ENCODE measurements at regions not wholly inside any gene's neighbourhood (a gene's known extent, or its start where the extent isn't known, plus 50 kb on each side); places are given as distances from the start of the nearest gene placed in this dataset.

- DNase-seq (ENCODE audit: low spot score) (no peak), ATAC-seq (no peak)
- no peaks in the 10 kb centered on the region for H3K9me3 Mint-ChIP-seq
- POLR2A ChIA-PET = no interaction called here
- H3K4me3 Mint-ChIP-seq = no peak overlapping the region
- CTCF ChIA-PET = no interaction called here
- TF ChIP-seq USF2 (CRISPR knock-in tag; IDR thresholded peaks at IDR 0.05) = no peak
- TF ChIP-seq ZNF396 (CRISPR knock-in tag; IDR thresholded peaks at IDR 0.05; ENCODE audit: borderline replicate concordance) = no peak
- no peak for TF ChIP-seq GTF2I (CRISPR knock-in tag; conservative IDR thresholded peaks at IDR 0.05)
- no peak for TF ChIP-seq MXD4 (CRISPR knock-in tag; IDR thresholded peaks at IDR 0.05; ENCODE audit: borderline replicate concordance)
- no peak for TF ChIP-seq SMAD3 (CRISPR knock-in tag; IDR thresholded peaks at IDR 0.05; ENCODE audit: borderline replicate concordance)
- no peak for TF ChIP-seq FOXJ3 (CRISPR knock-in tag; IDR thresholded peaks at IDR 0.05; ENCODE audit: borderline replicate concordance)
- no peak for TF ChIP-seq TCF7 (CRISPR knock-in tag; IDR thresholded peaks at IDR 0.05; ENCODE audit: low read depth)
- TF ChIP-seq ZNF121 (CRISPR knock-in tag; IDR thresholded peaks at IDR 0.05) = no peak
- no peak for TF ChIP-seq E2F1 (CRISPR knock-in tag; IDR thresholded peaks at IDR 0.05)
- TF ChIP-seq ZNF423 (CRISPR knock-in tag; IDR thresholded peaks at IDR 0.05) = no peak
- TF ChIP-seq ARID4B (CRISPR knock-in tag; IDR thresholded peaks at IDR 0.05; ENCODE audit: borderline replicate concordance) = no peak
- no peak for TF ChIP-seq PRDM15 (CRISPR knock-in tag; IDR thresholded peaks at IDR 0.05)
- no peak for TF ChIP-seq CTCF (IDR thresholded peaks at IDR 0.05)
- H3K4me1 Mint-ChIP-seq = peaks cover 41% of the 10 kb centered on the region
- H3K36me3 Mint-ChIP-seq = no peaks in the 10 kb centered on the region
- H3K27me3 Mint-ChIP-seq (ENCODE audit: low read depth) = no peaks in the 10 kb centered on the region; the same call in 1 of the 2 replicates
- no peak overlapping the region; the same call in 1 of the 2 replicates for H3K27ac Mint-ChIP-seq
These were observed 108.7 kb upstream of the SSBP2 start for GRCh38 chr5:81859624-81860023.

All from WTC11 (cell line).